H1 (cell line): ENCODE measurements at regions not wholly inside any gene's neighbourhood (a gene's known extent, or its start where the extent isn't known, plus 50 kb on each side); places are given as distances from the start of the nearest gene placed in this dataset.

Experiments used
- CTCF ChIA-PET: fragments of 300-600 bp; sonication (Branson Sonifier 250); formaldehyde crosslinking; loops from one replicate; lab custom pipeline; 2021; ENCODE audit not compliant: partially characterized antibody; lab: Charles Lee
- POLR2A ChIA-PET: fragments of 300-600 bp; sonication (Branson Sonifier 250); formaldehyde crosslinking; loops from one replicate; lab custom pipeline; 2021; ENCODE audit warnings: inconsistent platforms; ENCODE audit not compliant: partially characterized antibody; lab: Charles Lee
- DNase-seq, 2 experiments: peaks; one replicate each; pipeline versions ENCODE4 v3.0.0 to v3.0.0-alpha.2; 2010 to 2022; ENCODE audit warnings: low spot score in 2 of 2, low read depth in 1 of 2, mixed read lengths in 1 of 2
- FAIRE-seq: peaks from 2 replicates; lab custom pipeline; 2011; peaks lifted over from hg19 to GRCh38; lab: Jason Lieb, UNC
- H2AFZ ChIP-seq: 2 replicates; pipeline ENCODE4 v1.8.1; 2012; ENCODE audit warnings: low read length, inconsistent platforms
- H2AK5ac ChIP-seq: 2 replicates; pipeline ENCODE4 v1.6.1; 2013; ENCODE audit warnings: low read depth, low read length
- H2BK120ac ChIP-seq: replicated peaks from 2 replicates; pipeline ENCODE3; 2013; ENCODE audit warnings: low read depth, low read length, inconsistent platforms
- H2BK12ac ChIP-seq: 2 replicates; pipeline ENCODE4 v1.6.1; 2013; ENCODE audit warnings: low read depth, low read length
- H2BK15ac ChIP-seq: 2 replicates; pipeline ENCODE4 v1.6.1; 2013; ENCODE audit warnings: low read length
- H2BK20ac ChIP-seq: 2 replicates; pipeline ENCODE4 v1.6.1; 2013; ENCODE audit warnings: low read length
- H2BK5ac ChIP-seq: 2 replicates; pipeline ENCODE4 v1.6.1; 2013; ENCODE audit warnings: low read depth, low read length
- H3K14ac ChIP-seq: 2 replicates; pipeline ENCODE4 v1.6.1; 2013; ENCODE audit warnings: inconsistent platforms; ENCODE audit not compliant: insufficient read length
- H3K18ac ChIP-seq: 2 replicates; pipeline ENCODE4 v1.6.1; 2013; ENCODE audit warnings: low read length; ENCODE audit errors: extremely low read depth
- H3K23ac ChIP-seq: 2 replicates; pipeline ENCODE4 v1.6.1; 2013; ENCODE audit warnings: inconsistent platforms; ENCODE audit not compliant: insufficient read length
- H3K23me2 ChIP-seq: 2 replicates; pipeline ENCODE4 v1.6.1; 2013; ENCODE audit warnings: low read depth, low read length
- H3K27ac ChIP-seq: 2 replicates; pipeline ENCODE4 v1.6.1; 2011; ENCODE audit warnings: low read depth, low read length, inconsistent platforms
- H3K27me3 ChIP-seq, 4 experiments: replicated peaks in 1 of 4; 1 replicate in 1 of 4; 2 replicates in 3 of 4; pipeline versions ENCODE4 v1.6.1 to v1.8.1; 2011 to 2013; ENCODE audit warnings: low read length in 3 of 4, mild to moderate bottlenecking in 3 of 4, inconsistent platforms in 2 of 4, mixed read lengths in 2 of 4, moderate library complexity in 1 of 4; ENCODE audit not compliant: control insufficient read depth in 3 of 4, insufficient read depth in 3 of 4; ENCODE audit errors: extremely low read depth in 1 of 4
- H3K36me3 ChIP-seq, 4 experiments: 2 replicates each; pipeline versions ENCODE4 v1.6.1 to v1.8.1; 2011 to 2013; ENCODE audit warnings: mild to moderate bottlenecking in 4 of 4, low read length in 3 of 4, moderate library complexity in 2 of 4, control low read depth in 1 of 4, inconsistent platforms in 1 of 4; ENCODE audit not compliant: insufficient read depth in 4 of 4, control insufficient read depth in 2 of 4
- H3K4ac ChIP-seq: replicated peaks from 2 replicates; pipeline ENCODE3; 2013; ENCODE audit warnings: low read length, low read depth, mixed read lengths, inconsistent platforms; ENCODE audit not compliant: insufficient read length
- H3K4me1 ChIP-seq, 4 experiments: replicated peaks in 1 of 4; 1 replicate in 1 of 4; 2 replicates in 3 of 4; pipeline versions ENCODE4 v1.6.1 to v1.8.1; 2011 to 2013; ENCODE audit warnings: low read length in 3 of 4, inconsistent platforms in 2 of 4, mixed read lengths in 1 of 4; ENCODE audit not compliant: insufficient read depth in 4 of 4, control insufficient read depth in 3 of 4
- H3K4me2 ChIP-seq, 2 experiments: 2 replicates each; pipeline versions ENCODE4 v1.6.1 to v1.8.1; 2011 to 2013; ENCODE audit warnings: low read depth in 2 of 2, low read length in 2 of 2, control low read depth in 1 of 2, inconsistent platforms in 1 of 2, mild to moderate bottlenecking in 1 of 2; ENCODE audit not compliant: insufficient read depth in 1 of 2
- H3K4me3 ChIP-seq, 4 experiments: fragments of 200-600, 300-600 bp in 1 of 4; sonication (generic), shearing (Covaris generic), sonication (Bioruptor Twin) in 1 of 4; 2 replicates each; pipeline versions ENCODE4 v1.5.1 to v1.8.1; 2011 to 2016; ENCODE audit warnings: low read length in 4 of 4, low read depth in 3 of 4, control low read depth in 2 of 4, inconsistent platforms in 2 of 4, mild to moderate bottlenecking in 2 of 4, mixed read lengths in 1 of 4, moderate library complexity in 1 of 4; ENCODE audit not compliant: insufficient read depth in 2 of 4; ENCODE audit errors: extremely low read depth in 1 of 4
- H3K56ac ChIP-seq: replicated peaks from 2 replicates; pipeline ENCODE3; 2013; ENCODE audit warnings: low read depth, mild to moderate bottlenecking, mixed read lengths, low read length, inconsistent platforms; ENCODE audit not compliant: insufficient read length
- H3K79me1 ChIP-seq: 2 replicates; pipeline ENCODE4 v1.6.1; 2013; ENCODE audit warnings: low read depth, low read length, control low read depth
- H3K79me2 ChIP-seq, 2 experiments: 2 replicates each; pipeline versions ENCODE4 v1.6.1 to v1.8.1; 2012 to 2013; ENCODE audit warnings: low read length in 2 of 2, mild to moderate bottlenecking in 2 of 2, inconsistent platforms in 1 of 2; ENCODE audit not compliant: insufficient read depth in 2 of 2, control insufficient read depth in 1 of 2
- H3K9ac ChIP-seq, 4 experiments: replicated peaks in 1 of 4; 1 replicate in 1 of 4; 2 replicates in 3 of 4; pipeline versions ENCODE4 v1.6.1 to v1.8.1; 2011 to 2013; ENCODE audit warnings: low read depth in 3 of 4, low read length in 3 of 4, control low read depth in 2 of 4, mild to moderate bottlenecking in 2 of 4, moderate library complexity in 2 of 4, inconsistent platforms in 1 of 4; ENCODE audit errors: extremely low read depth in 1 of 4
- H3K9me3 ChIP-seq, 2 experiments: 2 replicates each; pipeline versions ENCODE4 v1.6.1 to v1.8.1; 2012 to 2013; ENCODE audit warnings: mild to moderate bottlenecking in 2 of 2, moderate library complexity in 2 of 2, control low read depth in 1 of 2, inconsistent platforms in 1 of 2, low read depth in 1 of 2, low read length in 1 of 2, mixed read lengths in 1 of 2; ENCODE audit not compliant: insufficient read depth in 2 of 2
- H4K20me1 ChIP-seq, 2 experiments: replicated peaks in 1 of 2; 2 replicates each; pipeline versions ENCODE3 to v1.8.1; 2011 to 2013; ENCODE audit warnings: inconsistent platforms in 2 of 2, low read length in 2 of 2, mild to moderate bottlenecking in 1 of 2; ENCODE audit not compliant: insufficient read depth in 2 of 2, control insufficient read depth in 1 of 2
- H4K5ac ChIP-seq: 2 replicates; pipeline ENCODE4 v1.6.1; 2013; ENCODE audit warnings: low read length, low read depth, mixed read lengths, inconsistent platforms; ENCODE audit not compliant: insufficient read length
- H4K8ac ChIP-seq: 2 replicates; pipeline ENCODE4 v1.8.0; 2013; ENCODE audit warnings: mild to moderate bottlenecking, moderate library complexity, low read length, inconsistent platforms; ENCODE audit not compliant: insufficient read depth; ENCODE audit errors: extremely low read depth
- H4K91ac ChIP-seq: replicated peaks from 2 replicates; pipeline ENCODE3; 2013; ENCODE audit warnings: low read length, mixed read lengths, inconsistent platforms; ENCODE audit not compliant: insufficient read length
- BACH1 ChIP-seq: IDR thresholded peaks from 2 replicates; pipeline ENCODE4 v1.6.1; 2012; ENCODE audit warnings: low read length, improper control_type of control experiment
- E2F6 ChIP-seq: IDR thresholded peaks from 2 replicates; pipeline ENCODE4 v1.6.1; 2012; ENCODE audit warnings: inconsistent platforms
- POU5F1 ChIP-seq: IDR thresholded peaks from 2 replicates; pipeline ENCODE4 v1.6.1; 2011; ENCODE audit warnings: low read depth, mild to moderate bottlenecking, low read length, moderate library complexity
- SIN3A ChIP-seq, 2 experiments: IDR thresholded peaks in 1 of 2; conservative IDR thresholded peaks in 1 of 2; 2 replicates each; pipeline ENCODE4 v1.6.1; 2011 to 2012; ENCODE audit warnings: low read length in 2 of 2, improper control_type of control experiment in 1 of 2, low read depth in 1 of 2, mild to moderate bottlenecking in 1 of 2
- ZNF274 ChIP-seq: IDR thresholded peaks from 2 replicates; pipeline ENCODE4 v1.7.0; 2012; ENCODE audit warnings: low read length, borderline replicate concordance; ENCODE audit errors: extremely low read depth
- WGBS, 2 experiments: shearing (Covaris generic) in 1 of 2; methylation state at CpG; one replicate each; pipeline versions ENCODE4 v1.1.6 to v1.1.7; 2013 to 2015; ENCODE audit warnings: low lambda C conversion rate in 2 of 2, mixed read lengths in 2 of 2, inconsistent platforms in 1 of 2, low coverage in 1 of 2, missing lambda C conversion rate in 1 of 2; ENCODE audit not compliant: insufficient replicate concordance in 2 of 2, insufficient coverage in 1 of 2, insufficient read length in 1 of 2; ENCODE audit errors: extremely low coverage in 1 of 2, missing lambda C conversion rate in 1 of 2; 5-methylcytosine and 5-hydroxymethylcytosine counted together
- TF ChIP-seq, protein P1 (sequence below): IDR thresholded peaks from 2 replicates; pipeline ENCODE4 v1.6.1; 2012; ENCODE audit warnings: inconsistent platforms

DNA sequence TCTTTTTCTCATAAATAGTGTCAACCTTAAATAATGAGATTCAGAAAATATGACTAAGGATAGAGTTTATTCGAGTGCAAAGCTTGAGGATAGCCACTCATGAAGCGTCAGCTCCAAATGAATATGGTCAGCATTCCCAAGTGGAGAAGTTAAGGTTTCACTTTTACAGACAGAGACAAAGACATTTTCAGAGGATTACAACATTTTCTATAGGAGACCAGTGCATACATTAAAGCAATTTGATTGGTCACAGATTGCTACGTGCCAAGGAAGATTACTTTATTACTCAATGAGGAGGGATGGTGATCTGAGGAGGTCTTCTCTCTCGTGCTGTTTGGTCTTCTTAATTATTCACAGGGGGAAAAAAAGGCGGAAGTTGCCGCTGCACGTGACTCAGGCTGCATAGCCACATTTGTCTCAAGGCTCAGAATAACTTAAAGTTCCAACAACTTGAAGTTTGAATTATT is 60.1 kb upstream of the SPATA31C2 start:
- peak; percentile 74 for TF ChIP-seq E2F6
- TF ChIP-seq SIN3A (conservative IDR thresholded peaks at IDR 0.05 in 1 of 2, IDR thresholded peaks at IDR 0.05 in 1 of 2; ENCODE audit: low read depth in 1 of 2, low read length in 2 of 2): no peak
- no peak for TF ChIP-seq BACH1
- TF ChIP-seq ZNF274: no peak
- TF ChIP-seq POU5F1: no peak
- TF ChIP-seq, protein P1, sequence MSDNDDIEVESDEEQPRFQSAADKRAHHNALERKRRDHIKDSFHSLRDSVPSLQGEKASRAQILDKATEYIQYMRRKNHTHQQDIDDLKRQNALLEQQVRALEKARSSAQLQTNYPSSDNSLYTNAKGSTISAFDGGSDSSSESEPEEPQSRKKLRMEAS: 0 out of 2 replicates have a peak, but pooled peaks have one; percentile 24
- TF ChIP-seq, all 59 proteins: peak for 2
- H3K4ac ChIP-seq: no peak overlapping the region
- FAIRE-seq (no peak), DNase-seq (no peak)
- 81% methylated on average over 7 of the region's 7 CpGs; no CpG with 5 or more reads in 1 of the 2 experiments for WGBS, 2 experiments
- H3K14ac ChIP-seq: no peak overlapping the region
- H2BK20ac ChIP-seq: no peak overlapping the region
- no peak overlapping the region for H3K9ac ChIP-seq
- H4K8ac ChIP-seq: no peak overlapping the region
- H2BK5ac ChIP-seq: no peak overlapping the region
- no peaks in the 10 kb centered on the region for H4K20me1 ChIP-seq
- H2BK120ac ChIP-seq: no peak overlapping the region
- no peak overlapping the region for H2AK5ac ChIP-seq
- ChIA-PET CTCF (no interaction called here), POLR2A (no interaction called here)
- no peaks in the 10 kb centered on the region for H3K79me1 ChIP-seq
- no peaks in the 10 kb centered on the region for H3K27me3 ChIP-seq
- H4K91ac ChIP-seq: no peak overlapping the region
- no peaks in the 10 kb centered on the region for H3K23me2 ChIP-seq
- peaks cover 0 to 6% (median 4%) of the 10 kb centered on the region in 4 experiments; a peak in 2 of 7 replicates for H3K4me1 ChIP-seq
- H2BK12ac ChIP-seq: 0 out of 2 replicates have a peak overlapping the region, but pooled peaks have one; percentile 17
- no peak overlapping the region for H3K23ac ChIP-seq
- H2AFZ ChIP-seq: peak overlapping the region; percentile 77
- H3K79me2 ChIP-seq: no peaks in the 10 kb centered on the region
- no peak overlapping the region for H2BK15ac ChIP-seq
- no peak overlapping the region for H3K4me2 ChIP-seq
- no peak overlapping the region for H3K4me3 ChIP-seq
- H3K27ac ChIP-seq: no peak overlapping the region
- no peak overlapping the region for H4K5ac ChIP-seq
- H3K18ac ChIP-seq: no peak overlapping the region
- no peaks in the 10 kb centered on the region for H3K36me3 ChIP-seq
- no peaks in the 10 kb centered on the region for H3K9me3 ChIP-seq
- no peak overlapping the region for H3K56ac ChIP-seq
